Urinary bladder (tissue), 4 donors: ENCODE measurements at regions not wholly inside any gene's neighbourhood (a gene's known extent, or its start where the extent isn't known, plus 50 kb on each side); places are given as distances from the start of the nearest gene placed in this dataset. TPM values are rescaled to one million over a fixed set of nuclear protein-coding genes. Genes with fewer than 3 reads are reported as not detected.
A peak's percentile ranks its signal among the peaks of the same experiment; 100 is the strongest.

Experiments
- DNase-seq: peaks from one replicate; pipeline ENCODE4 v3.0.0-alpha.2; 2015; ENCODE audit errors: extremely low spot score
- H3K27ac ChIP-seq: one replicate; pipeline ENCODE4 v1.5.1; 2013; ENCODE audit warnings: low read depth, mild to moderate bottlenecking, moderate library complexity
- H3K36me3 ChIP-seq: one replicate; pipeline ENCODE4 v1.6.1; 2013; ENCODE audit warnings: mild to moderate bottlenecking, moderate library complexity; ENCODE audit not compliant: insufficient read depth
- H3K4me1 ChIP-seq: one replicate; pipeline ENCODE4 v1.6.1; 2013; ENCODE audit warnings: mild to moderate bottlenecking, moderate library complexity; ENCODE audit not compliant: insufficient read depth
- H3K4me3 ChIP-seq: one replicate; pipeline ENCODE4 v1.5.1; 2013; ENCODE audit warnings: low read depth, low read length
- WGBS: extraction: QIAGEN DNeasy Blood & Tissue Kit; methylation state at CpG from one replicate; pipeline ENCODE4 v1.1.7; 2013; 5-methylcytosine and 5-hydroxymethylcytosine counted together
- small RNA-seq: library from RNA; depleted of rRNA; stranded (forward); fragments of <200 nt; gene quantifications from one replicate; pipeline ENCODE3, GENCODE V24; 2014
- donor health status: healthy with polysubstance abuse.
- donor health status: healthy.

DNA sequence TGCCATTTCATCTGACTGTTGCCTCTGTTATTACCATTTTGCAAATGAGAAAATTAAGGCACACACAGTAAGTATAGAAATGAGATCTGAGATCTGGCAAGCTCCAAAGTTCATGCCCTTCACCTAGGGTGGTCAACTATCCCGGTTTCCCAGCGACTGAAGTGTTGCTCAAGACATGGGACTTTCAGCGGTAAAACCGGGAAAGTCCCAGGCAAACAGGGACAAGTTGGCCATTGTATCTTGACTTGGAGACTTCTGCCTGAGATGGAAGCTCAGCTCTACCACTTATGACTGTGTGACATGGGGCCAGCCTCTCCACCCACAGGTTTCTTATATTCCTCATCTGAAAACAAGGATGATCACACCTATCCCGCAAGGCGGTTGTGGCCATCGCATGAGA is 55.6 kb upstream of the TPM1 start:
- Histone ChIP-seq H3K4me1 (no peaks in the 10 kb centered on the region), H3K27ac (no peak overlapping the region), H3K4me3 (no peak overlapping the region), H3K36me3 (no peaks in the 10 kb centered on the region)
- DNase-seq, result no peak
- 88% methylated on average over 7 of the region's 7 CpGs for WGBS

DNA sequence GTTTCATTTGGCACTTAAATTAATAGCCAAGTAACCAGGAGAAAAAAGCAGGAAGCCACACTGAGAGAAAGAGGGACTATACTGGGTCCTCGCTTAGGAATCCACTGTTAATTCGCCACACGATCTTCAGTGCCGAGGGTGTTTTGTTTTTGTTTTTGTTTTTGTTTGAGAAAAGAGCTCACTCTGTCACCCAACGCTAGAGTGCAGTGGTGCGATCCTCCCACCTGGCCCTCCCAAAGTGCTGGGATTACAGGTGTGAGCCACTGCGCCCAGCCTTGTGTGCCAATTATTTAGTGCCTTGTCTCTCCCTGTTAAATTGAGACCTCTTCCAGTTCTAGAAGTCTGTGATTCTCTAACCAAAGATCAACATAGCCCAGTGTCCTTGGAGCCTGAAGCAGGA is 53.8 kb upstream of the TPM1 start:
- H3K27ac ChIP-seq, result no peak overlapping the region
- WGBS, result 93% methylated on average over 7 of the region's 7 CpGs
- H3K4me1 ChIP-seq, result no peaks in the 10 kb centered on the region
- H3K36me3 ChIP-seq, result no peaks in the 10 kb centered on the region
- DNase-seq, result no peak
- H3K4me3 ChIP-seq, result no peak overlapping the region

GRCh38 chr15:62989366-62990055 is 53.0 kb upstream of the TPM1 start:
- Histone ChIP-seq H3K4me3 (no peak overlapping the region), H3K4me1 (no peaks in the 10 kb centered on the region), H3K36me3 (no peaks in the 10 kb centered on the region), H3K27ac (no peak overlapping the region)
- no peak for DNase-seq
- 52% methylated on average over 10 of the region's 10 CpGs for WGBS

DNA sequence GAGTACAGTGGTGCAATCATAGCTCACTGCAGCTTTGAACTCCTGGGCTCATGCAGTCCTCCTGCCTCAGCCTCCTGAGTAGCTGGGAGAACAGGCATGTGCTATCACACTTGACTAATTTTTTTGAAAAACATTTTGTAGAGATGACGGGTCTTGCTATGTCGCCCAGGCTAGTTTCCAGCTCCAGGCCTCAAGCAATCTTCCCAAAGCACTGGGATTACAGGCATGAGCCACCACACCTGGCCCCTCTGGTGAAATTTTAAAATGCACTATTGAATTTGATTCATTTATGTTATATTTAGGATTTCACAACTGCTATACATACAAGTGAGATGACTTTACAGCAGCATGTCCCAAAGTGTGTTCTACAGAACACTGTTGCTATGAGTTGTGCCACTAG is 50.8 kb upstream of the TPM1 start:
- DNase-seq, result no peak
- Histone ChIP-seq H3K4me1 (no peaks in the 10 kb centered on the region), H3K4me3 (no peak overlapping the region), H3K27ac (no peak overlapping the region), H3K36me3 (no peaks in the 10 kb centered on the region)
- WGBS, result 47% methylated on average over 2 of the region's 2 CpGs

DNA sequence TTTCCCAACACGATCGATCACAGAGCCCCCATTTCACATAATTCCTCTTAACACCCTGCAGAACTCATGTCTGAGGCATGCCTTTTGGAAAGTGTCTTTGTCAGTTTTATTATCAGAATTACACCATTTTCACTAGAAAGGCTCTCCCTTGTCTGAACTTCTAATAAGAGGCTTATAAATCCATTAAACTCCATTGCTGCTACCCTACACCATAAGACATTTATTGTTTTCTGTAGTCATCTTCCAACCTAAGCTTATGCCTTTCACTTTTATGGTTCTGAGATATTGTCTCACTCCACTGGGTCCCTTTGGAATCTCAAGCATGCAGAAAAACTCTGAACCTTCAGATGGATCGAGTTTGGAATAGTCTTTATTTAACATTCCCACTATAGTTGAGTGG is 50.2 kb upstream of the TPM1 start:
- Histone ChIP-seq H3K27ac (no peak overlapping the region), H3K4me1 (no peaks in the 10 kb centered on the region), H3K4me3 (no peak overlapping the region), H3K36me3 (no peaks in the 10 kb centered on the region)
- 58% methylated on average over 3 of the region's 3 CpGs for WGBS
- no peak for DNase-seq

Small RNA genes lying in the stretch of these regions (small RNA-seq; reads per million reads assigned to genes)
- gene MIR190A (3.6 reads per million, percentile 91 among the genes with 10 or more reads in this experiment), gene MIR6085 (not detected), gene MIR8067 (not detected), gene RF00017 (not detected)
